ENCODE measurements at regions not wholly inside any gene's neighbourhood (a gene's known extent, or its start where the extent isn't known, plus 50 kb on each side); places are given as distances from the start of the nearest gene placed in this dataset.
"Not testable (repeated sequence)": the region's sequence is repeated elsewhere in the genome, so short reads cannot be mapped to it uniquely, and the experiment has no call there.

DNA sequence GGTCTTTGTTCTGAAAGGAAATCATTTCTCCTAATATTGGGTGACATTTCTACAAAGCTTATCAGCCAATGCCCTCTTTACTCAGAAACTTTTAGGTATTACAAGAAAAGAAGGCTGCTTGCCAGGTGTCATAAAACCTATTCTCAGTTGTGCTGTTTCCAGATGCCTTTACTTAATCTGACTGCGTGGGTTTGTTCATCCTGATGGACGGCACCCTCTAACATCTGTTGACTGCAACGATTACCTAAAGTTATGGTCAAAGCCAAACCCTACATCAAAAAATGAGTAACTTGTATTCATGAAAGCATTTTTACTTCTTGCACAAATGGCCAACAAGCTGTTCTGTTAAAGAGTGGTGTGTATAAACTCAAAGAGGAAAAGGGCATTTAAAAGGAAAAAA, 207.7 kb upstream of the PDZRN3 start:
- no peaks in the 10 kb centered on the region for H3K27me3 ChIP-seq
- H3K4me1 ChIP-seq, result peaks cover 0 to 3% (median 0%) of the 10 kb centered on the region in 4 donors
- H3K4me3 ChIP-seq, result no peak overlapping the region
- no peaks in the 10 kb centered on the region for H3K36me3 ChIP-seq
- TF ChIP-seq POLR2AphosphoS5 (IDR thresholded peaks at IDR 0.05) (no peak), POLR2A (IDR thresholded peaks at IDR 0.05) (no peak), EP300 (IDR thresholded peaks at IDR 0.05) (no peak)
- TF ChIP-seq, protein P1, sequence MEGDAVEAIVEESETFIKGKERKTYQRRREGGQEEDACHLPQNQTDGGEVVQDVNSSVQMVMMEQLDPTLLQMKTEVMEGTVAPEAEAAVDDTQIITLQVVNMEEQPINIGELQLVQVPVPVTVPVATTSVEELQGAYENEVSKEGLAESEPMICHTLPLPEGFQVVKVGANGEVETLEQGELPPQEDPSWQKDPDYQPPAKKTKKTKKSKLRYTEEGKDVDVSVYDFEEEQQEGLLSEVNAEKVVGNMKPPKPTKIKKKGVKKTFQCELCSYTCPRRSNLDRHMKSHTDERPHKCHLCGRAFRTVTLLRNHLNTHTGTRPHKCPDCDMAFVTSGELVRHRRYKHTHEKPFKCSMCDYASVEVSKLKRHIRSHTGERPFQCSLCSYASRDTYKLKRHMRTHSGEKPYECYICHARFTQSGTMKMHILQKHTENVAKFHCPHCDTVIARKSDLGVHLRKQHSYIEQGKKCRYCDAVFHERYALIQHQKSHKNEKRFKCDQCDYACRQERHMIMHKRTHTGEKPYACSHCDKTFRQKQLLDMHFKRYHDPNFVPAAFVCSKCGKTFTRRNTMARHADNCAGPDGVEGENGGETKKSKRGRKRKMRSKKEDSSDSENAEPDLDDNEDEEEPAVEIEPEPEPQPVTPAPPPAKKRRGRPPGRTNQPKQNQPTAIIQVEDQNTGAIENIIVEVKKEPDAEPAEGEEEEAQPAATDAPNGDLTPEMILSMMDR (IDR thresholded peaks at IDR 0.05), result no peak
- DNase-seq (no peak), ATAC-seq (ENCODE audit: low FRiP score in 2 of 2) (no peak)
- H3K9me3 ChIP-seq, result peaks cover 0 to 14% (median 4%) of the 10 kb centered on the region in 4 donors
- WGBS, 2 donors, result 43 to 84% methylated on average over 3 of the region's 3 CpGs
- no peak overlapping the region for H3K27ac ChIP-seq

DNA sequence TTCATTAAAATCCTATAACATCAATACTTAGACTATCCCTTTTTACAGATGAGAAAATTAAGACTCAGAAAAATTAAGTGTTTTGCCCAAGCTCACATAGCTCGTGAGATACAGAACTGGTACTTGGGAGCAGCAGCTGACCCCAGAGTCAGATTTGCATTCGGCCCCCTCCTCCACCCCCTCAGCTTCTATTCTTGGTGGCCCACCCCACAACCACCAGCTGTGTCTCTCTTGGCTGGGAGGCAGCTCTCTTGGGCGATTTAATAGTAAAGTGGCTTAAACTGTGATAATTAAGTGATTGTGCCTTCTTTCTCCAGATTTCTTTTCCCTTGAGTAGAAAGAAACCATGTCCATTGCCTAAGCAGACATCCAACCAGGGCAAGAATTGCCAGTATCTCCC, 203.6 kb upstream of the PDZRN3 start:
- no peak for TF ChIP-seq POLR2A (IDR thresholded peaks at IDR 0.05)
- no peak for TF ChIP-seq EP300 (IDR thresholded peaks at IDR 0.05)
- no peak for TF ChIP-seq POLR2AphosphoS5 (IDR thresholded peaks at IDR 0.05)
- TF ChIP-seq, protein P1 (IDR thresholded peaks at IDR 0.05), result no peak
- ATAC-seq (ENCODE audit: low FRiP score in 2 of 2) (no peak), DNase-seq (no peak)
- WGBS, 2 donors, result 56 to 58% methylated on average over 3 of the region's 3 CpGs
- no peaks in the 10 kb centered on the region for H3K27me3 ChIP-seq
- H3K4me1 ChIP-seq, result peaks cover 0 to 3% (median 0%) of the 10 kb centered on the region in 4 donors
- H3K36me3 ChIP-seq, result no peaks in the 10 kb centered on the region
- no peak overlapping the region for H3K4me3 ChIP-seq
- H3K27ac ChIP-seq, result no peak overlapping the region
- H3K9me3 ChIP-seq, result no peaks in the 10 kb centered on the region

DNA sequence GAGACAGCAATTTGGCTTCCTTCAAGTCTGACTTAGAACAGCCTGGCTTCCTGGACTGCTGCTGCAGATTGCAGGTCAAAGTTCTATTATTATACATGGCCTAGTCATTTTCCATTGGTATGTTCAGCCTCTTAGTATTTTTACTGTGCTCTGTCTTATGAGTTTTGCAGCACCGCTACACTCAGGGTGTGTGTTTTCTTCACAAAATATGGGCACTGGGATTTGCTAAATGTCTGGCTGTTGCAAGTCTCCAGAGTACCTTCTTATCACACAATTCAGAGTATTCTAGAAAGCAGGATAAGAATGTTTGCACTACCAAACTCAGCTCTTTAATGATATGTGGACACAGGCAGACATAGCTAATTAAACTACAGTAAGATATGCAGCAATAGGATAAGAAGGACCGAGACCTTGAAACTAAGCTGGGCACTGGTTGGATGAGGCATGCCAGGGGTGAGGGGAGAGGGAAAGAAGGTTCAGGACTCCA, 203.0 kb upstream of the PDZRN3 start:
- H3K9me3 ChIP-seq, result no peaks in the 10 kb centered on the region
- peaks cover 0 to 3% (median 0%) of the 10 kb centered on the region in 4 donors for H3K4me1 ChIP-seq
- H3K36me3 ChIP-seq, result no peaks in the 10 kb centered on the region
- TF ChIP-seq EP300 (IDR thresholded peaks at IDR 0.05) (no peak), POLR2AphosphoS5 (IDR thresholded peaks at IDR 0.05) (no peak), POLR2A (IDR thresholded peaks at IDR 0.05) (no peak)
- TF ChIP-seq, protein P1 (IDR thresholded peaks at IDR 0.05), result no peak
- H3K27me3 ChIP-seq, result no peaks in the 10 kb centered on the region
- no peak overlapping the region for H3K27ac ChIP-seq
- ATAC-seq (ENCODE audit: low FRiP score in 2 of 2), result peak in 1 of 2 donors; percentile 10
- no peak overlapping the region for H3K4me3 ChIP-seq
- 64 to 70% methylated on average over 2 of the region's 2 CpGs for WGBS, 2 donors
- DNase-seq, result no peak

DNA sequence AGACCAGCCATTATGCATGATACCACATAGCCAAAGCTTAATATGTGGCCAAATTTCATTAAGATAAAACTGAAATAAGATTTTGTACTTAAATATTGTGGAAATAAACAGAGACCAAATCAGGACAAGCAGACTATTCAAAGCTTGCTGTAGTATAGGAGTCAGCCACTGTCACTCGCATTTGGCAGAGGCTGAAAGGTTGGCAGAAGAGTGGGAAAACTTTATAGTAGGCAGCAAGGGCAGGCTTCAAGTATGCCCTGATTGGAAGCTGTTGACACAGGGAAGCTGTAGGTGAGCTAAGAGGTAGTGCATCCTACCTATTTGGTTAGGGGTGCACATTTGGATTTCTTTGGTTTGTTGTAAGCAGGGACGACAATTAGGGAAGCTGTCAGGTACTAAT, 202.5 kb upstream of the PDZRN3 start:
- 75 to 81% methylated on average over 2 of the region's 2 CpGs for WGBS, 2 donors
- no peak overlapping the region for H3K27ac ChIP-seq

DNA sequence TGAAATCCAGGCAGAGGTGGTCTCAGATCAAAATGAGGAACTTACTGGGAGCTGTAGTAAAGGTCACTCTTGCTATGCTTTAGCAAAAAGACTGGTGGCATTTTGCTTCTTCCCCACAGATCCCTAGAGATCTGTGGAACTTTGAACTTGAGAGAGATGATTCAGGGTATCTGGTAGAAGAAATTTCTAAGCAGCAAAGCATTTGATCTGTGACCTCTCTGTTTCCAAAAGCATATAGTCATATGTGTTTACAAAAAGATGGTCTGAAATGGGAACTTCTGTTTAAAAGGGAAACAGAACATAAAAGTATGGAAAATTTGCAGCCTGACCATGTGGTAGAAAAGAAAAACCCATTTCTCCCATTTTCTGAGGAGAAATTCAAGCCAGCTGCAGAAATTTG, 196.2 kb upstream of the PDZRN3 start:
- not testable (repeated sequence) for ATAC-seq (ENCODE audit: low FRiP score in 2 of 2); H3K27ac ChIP-seq; H3K4me1 ChIP-seq; DNase-seq; H3K9me3 ChIP-seq; H3K27me3 ChIP-seq; H3K36me3 ChIP-seq; H3K4me3 ChIP-seq

More for the DNA sequence above, 202.5 kb upstream of the PDZRN3 start:
- DNase-seq, result no peak
- Histone ChIP-seq H3K4me1 (peaks cover 0 to 3% (median 0%) of the 10 kb centered on the region in 4 donors), H3K36me3 (no peaks in the 10 kb centered on the region), H3K27me3 (no peaks in the 10 kb centered on the region), H3K9me3 (no peaks in the 10 kb centered on the region), H3K4me3 (no peak overlapping the region)
- ATAC-seq (ENCODE audit: low FRiP score in 2 of 2), result no peak
- no peak for TF ChIP-seq POLR2AphosphoS5 (IDR thresholded peaks at IDR 0.05)
- TF ChIP-seq EP300 (IDR thresholded peaks at IDR 0.05), result no peak
- TF ChIP-seq POLR2A (IDR thresholded peaks at IDR 0.05), result no peak
- TF ChIP-seq, protein P1 (IDR thresholded peaks at IDR 0.05), result no peak

Measured in upper lobe of left lung (tissue), 6 donors.